ENCODE measurements at regions not wholly inside any gene's neighbourhood (a gene's known extent, or its start where the extent isn't known, plus 50 kb on each side); places are given as distances from the start of the nearest gene placed in this dataset.

DNA sequence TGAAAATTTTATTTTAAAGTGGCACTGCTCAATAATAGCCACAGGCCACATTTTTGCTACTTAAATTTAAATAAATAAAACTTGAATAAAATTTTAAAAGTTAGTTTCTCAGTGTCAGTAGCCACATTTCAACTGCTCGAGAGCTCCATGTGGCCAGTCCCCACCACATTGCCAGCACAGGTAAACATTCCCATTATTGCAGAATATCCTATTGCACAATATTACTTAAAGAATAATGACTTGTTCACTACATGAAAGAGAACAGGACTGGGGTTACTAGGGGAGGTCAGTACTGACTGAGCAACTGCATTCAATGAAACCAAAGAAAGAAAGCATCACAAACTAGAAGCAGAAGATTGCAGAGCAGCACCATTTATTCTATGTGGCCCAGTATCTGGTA lies 2201.6 kb upstream of the TENM3 start:
- TF ChIP-seq CTCF (conservative IDR thresholded peaks at IDR 0.05; ENCODE audit: low read length), result no peak
- no peak for DNase-seq (ENCODE audit: low read depth)
- H3K4me3 ChIP-seq (ENCODE audit: low read length), result no peak overlapping the region

- H3K4me3 ChIP-seq (ENCODE audit: low read length), result no peak overlapping the region
- DNase-seq (ENCODE audit: low read depth), result no peak
- no peak for TF ChIP-seq CTCF (conservative IDR thresholded peaks at IDR 0.05; ENCODE audit: low read length)
These were observed 2190.6 kb upstream of the TENM3 start for GRCh38 chr4:180052629-180053028.

GRCh38 chr4:180054291-180054690 lies 2188.9 kb upstream of the TENM3 start:
- DNase-seq (ENCODE audit: low read depth), result no peak
- no peak for TF ChIP-seq CTCF (conservative IDR thresholded peaks at IDR 0.05; ENCODE audit: low read length)
- H3K4me3 ChIP-seq (ENCODE audit: low read length), result no peak overlapping the region

- H3K4me3 ChIP-seq (ENCODE audit: low read length), result no peak overlapping the region
- no peak for TF ChIP-seq CTCF (conservative IDR thresholded peaks at IDR 0.05; ENCODE audit: low read length)
- no peak for DNase-seq (ENCODE audit: low read depth)
These were observed 2185.9 kb upstream of the TENM3 start for GRCh38 chr4:180057299-180057721.

GRCh38 chr4:180057891-180058671 lies 2185.1 kb upstream of the TENM3 start:
- peak overlapping the region; percentile 41 for H3K4me3 ChIP-seq (ENCODE audit: low read length)
- no peak for TF ChIP-seq CTCF (conservative IDR thresholded peaks at IDR 0.05; ENCODE audit: low read length)
- no peak for DNase-seq (ENCODE audit: low read depth)

GRCh38 chr4:180058691-180059215 lies 2184.4 kb upstream of the TENM3 start:
- no peak for TF ChIP-seq CTCF (conservative IDR thresholded peaks at IDR 0.05; ENCODE audit: low read length)
- peak overlapping the region; percentile 45 for H3K4me3 ChIP-seq (ENCODE audit: low read length)
- peak; percentile 12 for DNase-seq (ENCODE audit: low read depth)
